GM12864 (cell line): ENCODE measurements at regions not wholly inside any gene's neighbourhood (a gene's known extent, or its start where the extent isn't known, plus 50 kb on each side); places are given as distances from the start of the nearest gene placed in this dataset.

Experiments used
- DNase-seq: peaks from one replicate; pipeline ENCODE4 v3.0.0-alpha.2; 2011; ENCODE audit warnings: low read depth
- H3K4me3 ChIP-seq: 2 replicates; pipeline ENCODE4 v1.5.1; 2011; ENCODE audit warnings: mild to moderate bottlenecking, low read depth, low read length, control low read depth
- CTCF ChIP-seq: IDR thresholded peaks from 2 replicates; pipeline ENCODE4 v1.5.1; 2011; ENCODE audit warnings: low read depth, mild to moderate bottlenecking, moderate library complexity, low read length, control low read depth, inconsistent platforms; ENCODE audit errors: missing control alignments

- TF ChIP-seq CTCF, result no peak
- H3K4me3 ChIP-seq, result no peak overlapping the region
- no peak for DNase-seq
These were observed 51.9 kb upstream of the ADAD1 start for GRCh38 chr4:122326908-122327307.

- no peak overlapping the region for H3K4me3 ChIP-seq
- no peak for DNase-seq
- no peak for TF ChIP-seq CTCF
These were observed 49.9 kb upstream of the ADAD1 start for GRCh38 chr4:122328893-122329292.
